OCI-LY3 (cell line): ENCODE measurements at regions not wholly inside any gene's neighbourhood (a gene's known extent, or its start where the extent isn't known, plus 50 kb on each side); places are given as distances from the start of the nearest gene placed in this dataset.

Source experiments
- H2AFZ ChIP-seq: fragments of 200-600, 300-600 bp; shearing (Covaris generic); 2 replicates; pipeline ENCODE4 v1.6.0; 2014; ENCODE audit warnings: antibody characterized with exemption, low read depth, low read length
- H3K27ac ChIP-seq: fragments of 200-600, 300-600 bp; sonication (generic); 2 replicates; pipeline ENCODE4 v1.5.1; 2014; ENCODE audit warnings: mild to moderate bottlenecking, low read length, moderate library complexity, mixed read lengths
- H3K27me3 ChIP-seq: fragments of 200-600, 300-600 bp; sonication (generic); 2 replicates; pipeline ENCODE4 v1.6.1; 2014; ENCODE audit warnings: low read depth, low read length, mixed read lengths
- H3K36me3 ChIP-seq: fragments of 200-600, 300-600 bp; sonication (generic); replicated peaks from 2 replicates; pipeline ENCODE3; 2014; ENCODE audit warnings: low read depth, low read length, mixed read lengths
- H3K4me1 ChIP-seq: fragments of 300-600, 200-600 bp; sonication (generic); 2 replicates; pipeline ENCODE4 v1.6.1; 2014; ENCODE audit warnings: low read length, mixed read lengths
- H3K4me2 ChIP-seq: fragments of 200-600, 300-600 bp; sonication (generic); 2 replicates; pipeline ENCODE4 v1.6.1; 2014; ENCODE audit warnings: low read length, mixed read lengths
- H3K4me3 ChIP-seq: fragments of 300-600, 200-600 bp; sonication (generic); 2 replicates; pipeline ENCODE4 v1.5.1; 2014; ENCODE audit warnings: antibody characterized with exemption, mild to moderate bottlenecking, low read length, moderate library complexity
- H3K79me2 ChIP-seq: fragments of 300-600, 200-600 bp; shearing (Covaris generic); 2 replicates; pipeline ENCODE4 v1.6.1; 2014; ENCODE audit warnings: mild to moderate bottlenecking, low read length, mixed read lengths
- H3K9ac ChIP-seq: fragments of 300-600, 200-600 bp; shearing (Covaris generic); 2 replicates; pipeline ENCODE4 v1.6.0; 2014; ENCODE audit warnings: mild to moderate bottlenecking, low read length, moderate library complexity
- H3K9me3 ChIP-seq: fragments of 200-600, 300-600 bp; shearing (Covaris generic); 2 replicates; pipeline ENCODE4 v1.6.1; 2014; ENCODE audit warnings: low read length, mixed read lengths; ENCODE audit not compliant: insufficient read depth
- H4K20me1 ChIP-seq: fragments of 200-600, 300-600 bp; sonication (generic); 2 replicates; pipeline ENCODE4 v1.6.1; 2016; ENCODE audit warnings: low read length, mixed read lengths; ENCODE audit not compliant: insufficient read depth
- EZH2phosphoT487 ChIP-seq: fragments of 200-600 bp; shearing (Covaris generic); IDR thresholded peaks from 2 replicates; pipeline ENCODE4 v1.6.1; 2018; ENCODE audit warnings: antibody characterized with exemption, mixed run types, low read depth
- TF ChIP-seq, protein P1 (sequence below): fragments of 200-600, 300-600 bp; sonication (generic); IDR thresholded peaks from 2 replicates; pipeline ENCODE4 v1.5.1; 2014; ENCODE audit warnings: antibody characterized with exemption, low read length, low read depth

DNA sequence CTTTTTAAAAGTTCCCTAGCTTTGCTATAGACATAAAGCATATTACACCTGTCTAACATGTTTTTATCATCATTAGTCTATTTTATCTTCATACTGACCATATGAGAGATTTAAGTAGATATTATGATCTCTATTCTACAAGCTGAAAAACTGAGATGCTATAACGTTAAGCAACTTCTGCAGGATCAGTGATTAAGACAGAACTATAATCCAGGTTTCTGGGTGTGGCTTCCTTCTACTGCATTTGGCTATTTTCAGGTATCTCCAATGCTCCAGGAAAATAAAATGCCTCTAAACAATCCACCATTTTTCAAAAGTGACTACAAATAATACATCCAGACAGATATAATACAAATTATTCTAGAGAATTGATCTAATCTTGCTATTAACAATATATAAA is 53.4 kb downstream of the RGS2 start:
- Histone ChIP-seq H3K4me3 (no peak overlapping the region), H3K4me2 (no peak overlapping the region), H4K20me1 (no peaks in the 10 kb centered on the region), H3K36me3 (no peaks in the 10 kb centered on the region), H3K27ac (no peak overlapping the region), H3K9me3 (no peaks in the 10 kb centered on the region), H3K4me1 (peaks cover 5% of the 10 kb centered on the region), H3K9ac (no peak overlapping the region), H3K79me2 (no peaks in the 10 kb centered on the region), H2AFZ (no peak overlapping the region), H3K27me3 (no peaks in the 10 kb centered on the region)
- TF ChIP-seq, protein P1, sequence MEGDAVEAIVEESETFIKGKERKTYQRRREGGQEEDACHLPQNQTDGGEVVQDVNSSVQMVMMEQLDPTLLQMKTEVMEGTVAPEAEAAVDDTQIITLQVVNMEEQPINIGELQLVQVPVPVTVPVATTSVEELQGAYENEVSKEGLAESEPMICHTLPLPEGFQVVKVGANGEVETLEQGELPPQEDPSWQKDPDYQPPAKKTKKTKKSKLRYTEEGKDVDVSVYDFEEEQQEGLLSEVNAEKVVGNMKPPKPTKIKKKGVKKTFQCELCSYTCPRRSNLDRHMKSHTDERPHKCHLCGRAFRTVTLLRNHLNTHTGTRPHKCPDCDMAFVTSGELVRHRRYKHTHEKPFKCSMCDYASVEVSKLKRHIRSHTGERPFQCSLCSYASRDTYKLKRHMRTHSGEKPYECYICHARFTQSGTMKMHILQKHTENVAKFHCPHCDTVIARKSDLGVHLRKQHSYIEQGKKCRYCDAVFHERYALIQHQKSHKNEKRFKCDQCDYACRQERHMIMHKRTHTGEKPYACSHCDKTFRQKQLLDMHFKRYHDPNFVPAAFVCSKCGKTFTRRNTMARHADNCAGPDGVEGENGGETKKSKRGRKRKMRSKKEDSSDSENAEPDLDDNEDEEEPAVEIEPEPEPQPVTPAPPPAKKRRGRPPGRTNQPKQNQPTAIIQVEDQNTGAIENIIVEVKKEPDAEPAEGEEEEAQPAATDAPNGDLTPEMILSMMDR: no peak
- no peak for TF ChIP-seq EZH2phosphoT487

DNA sequence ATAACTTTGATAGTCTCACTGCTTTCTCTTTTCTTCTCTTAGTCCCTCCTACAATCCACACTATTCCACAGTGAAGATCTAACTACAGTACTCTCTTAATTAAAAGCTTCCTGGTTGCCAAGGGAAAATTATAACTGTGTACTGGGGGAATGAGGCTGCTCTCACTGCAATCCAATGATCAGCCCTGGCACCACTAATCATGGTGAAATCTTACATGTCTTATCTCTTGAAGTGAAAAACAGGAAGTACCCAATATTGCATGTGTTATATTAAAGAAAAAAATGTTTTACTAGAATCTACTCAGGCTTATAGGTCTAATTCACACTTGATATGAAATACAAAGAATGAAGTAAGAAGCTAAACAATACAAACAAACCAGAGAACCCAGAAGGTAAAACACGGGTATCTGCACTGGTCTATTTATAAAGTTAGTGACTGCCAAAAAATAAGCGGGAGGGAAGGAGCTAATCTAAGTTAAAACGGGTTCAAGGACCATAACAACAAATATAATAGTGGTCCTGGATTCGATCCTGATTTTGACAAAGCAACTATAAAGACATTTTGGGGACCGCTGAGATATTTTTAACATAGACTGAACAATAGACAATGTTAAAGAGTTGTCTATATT is 57.5 kb downstream of the RGS2 start:
- H3K9me3 ChIP-seq: no peaks in the 10 kb centered on the region
- TF ChIP-seq EZH2phosphoT487: no peak
- TF ChIP-seq, protein P1: no peak
- no peaks in the 10 kb centered on the region for H3K36me3 ChIP-seq
- H3K79me2 ChIP-seq: no peaks in the 10 kb centered on the region
- H4K20me1 ChIP-seq: no peaks in the 10 kb centered on the region
- no peaks in the 10 kb centered on the region for H3K27me3 ChIP-seq
- no peak overlapping the region for H3K9ac ChIP-seq
- no peak overlapping the region for H3K4me2 ChIP-seq
- H3K27ac ChIP-seq: no peak overlapping the region
- H3K4me3 ChIP-seq: no peak overlapping the region
- peak overlapping the region; percentile 42 for H2AFZ ChIP-seq
- no peaks in the 10 kb centered on the region for H3K4me1 ChIP-seq

DNA sequence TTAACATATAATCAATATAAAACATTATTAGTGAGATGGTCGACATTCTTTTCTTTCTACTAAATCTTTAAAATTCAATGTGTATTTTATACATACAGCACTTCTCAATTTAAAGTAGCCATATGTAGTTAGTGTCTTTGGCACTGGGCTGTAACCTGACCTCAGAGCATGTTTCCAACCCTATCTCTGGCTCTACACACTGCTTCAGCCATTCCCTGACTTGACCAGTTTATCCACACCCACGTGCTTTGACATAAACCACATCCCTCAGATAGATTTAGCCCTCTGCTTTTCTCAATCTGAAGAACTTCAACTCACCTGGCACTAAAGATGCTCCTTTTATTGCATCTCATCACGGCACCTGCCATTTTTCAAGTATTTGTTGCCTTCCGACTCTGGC is 58.3 kb downstream of the RGS2 start:
- Histone ChIP-seq H3K79me2 (no peaks in the 10 kb centered on the region), H3K27me3 (no peaks in the 10 kb centered on the region), H3K9ac (no peak overlapping the region), H2AFZ (no peak overlapping the region), H3K4me3 (no peak overlapping the region), H3K4me2 (no peak overlapping the region), H3K4me1 (no peaks in the 10 kb centered on the region), H3K9me3 (no peaks in the 10 kb centered on the region), H3K27ac (no peak overlapping the region), H3K36me3 (no peaks in the 10 kb centered on the region), H4K20me1 (no peaks in the 10 kb centered on the region)
- TF ChIP-seq, protein P1: no peak
- no peak for TF ChIP-seq EZH2phosphoT487

DNA sequence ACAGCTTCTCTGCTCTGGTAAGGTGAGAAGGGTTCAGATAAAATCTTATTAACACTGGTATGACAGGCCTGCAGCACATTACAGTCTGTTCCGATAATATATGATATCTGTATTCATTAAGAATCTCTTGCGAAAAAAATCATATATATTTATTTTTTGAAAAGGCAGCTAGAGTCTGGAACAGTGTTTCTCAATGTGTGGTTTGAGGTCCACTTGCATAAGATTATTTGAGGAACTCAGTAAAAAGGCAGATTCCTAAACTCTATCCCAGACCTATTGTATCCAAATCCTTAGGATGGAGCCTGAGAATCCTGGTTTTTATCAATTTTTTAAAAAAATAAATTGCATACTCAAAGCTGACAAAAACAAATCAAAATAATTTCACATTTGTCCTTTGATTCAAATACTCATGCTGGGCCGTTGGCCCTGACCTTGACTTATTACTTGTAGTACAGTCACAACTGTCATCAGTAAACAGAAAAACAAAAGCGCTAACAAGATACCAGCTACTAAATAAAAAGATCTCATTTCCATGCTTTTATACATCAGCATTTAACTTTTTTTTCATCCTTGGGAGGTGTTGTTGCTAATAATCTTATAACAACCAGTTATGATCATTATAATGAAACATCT is 60.6 kb downstream of the RGS2 start:
- H4K20me1 ChIP-seq: no peaks in the 10 kb centered on the region
- TF ChIP-seq, protein P1: no peak
- TF ChIP-seq EZH2phosphoT487: no peak
- no peak overlapping the region for H2AFZ ChIP-seq
- no peak overlapping the region for H3K27ac ChIP-seq
- H3K27me3 ChIP-seq: no peaks in the 10 kb centered on the region
- H3K4me2 ChIP-seq: no peak overlapping the region
- no peaks in the 10 kb centered on the region for H3K79me2 ChIP-seq
- no peaks in the 10 kb centered on the region for H3K9me3 ChIP-seq
- no peak overlapping the region for H3K4me3 ChIP-seq
- H3K4me1 ChIP-seq: no peaks in the 10 kb centered on the region
- H3K9ac ChIP-seq: no peak overlapping the region
- no peaks in the 10 kb centered on the region for H3K36me3 ChIP-seq
